GM12878 (cell line): ENCODE measurements at regions not wholly inside any gene's neighbourhood (a gene's known extent, or its start where the extent isn't known, plus 50 kb on each side); places are given as distances from the start of the nearest gene placed in this dataset.

Experiments used
- ATAC-seq: fragments of 200-7000 bp; cut with Tn5 transposase; 3 replicates; pipeline ENCODE4 v1.9.1; 2020; ENCODE audit warnings: mild to moderate bottlenecking, moderate library complexity
- BruUV-seq: library from RNA; stranded (reverse); fragments of 400-500 nt; replicated peaks from 2 replicates; lab custom pipeline; 2021; lab: Mats Ljungman, UMichigan
- CTCF ChIA-PET: fragments of 300-600 bp; sonication (Branson Sonifier 250); formaldehyde crosslinking; extraction: SDS; loops from one replicate; lab custom pipeline; 2021; ENCODE audit warnings: inconsistent platforms; lab: Yijun Ruan, JAX
- POLR2A ChIA-PET: fragments of 350-600 bp; formaldehyde crosslinking; extraction: SDS; loops from one replicate; lab custom pipeline; 2021; ENCODE audit warnings: inconsistent platforms; lab: Charles Lee
- RAD21 ChIA-PET: fragments of 300-600 bp; sonication (Branson Sonifier 250); formaldehyde crosslinking; loops from one replicate; lab custom pipeline; 2023; ENCODE audit warnings: antibody characterized with exemption; ENCODE audit not compliant: unreplicated experiment; lab: Charles Lee
- SMC1A ChIA-PET: fragments of 300-600 bp; sonication (Branson Sonifier 250); formaldehyde crosslinking; loops from one replicate; lab custom pipeline; 2023; ENCODE audit not compliant: unreplicated experiment, uncharacterized antibody; lab: Charles Lee
- DNase-seq: peaks from one replicate; pipeline ENCODE4 v3.0.0-alpha.2; 2011; ENCODE audit warnings: low read depth, low spot score
- FAIRE-seq: peaks from 3 replicates; lab custom pipeline; 2011; peaks lifted over from hg19 to GRCh38; lab: Jason Lieb, UNC
- H2AFZ ChIP-seq: 2 replicates; pipeline ENCODE4 v1.6.0; 2011; ENCODE audit warnings: low read depth, low read length, control low read depth; ENCODE audit not compliant: control insufficient read depth
- H3K27ac ChIP-seq: 2 replicates; pipeline ENCODE4 v1.5.1; 2011; ENCODE audit warnings: control low read depth; ENCODE audit not compliant: control insufficient read depth, insufficient read depth
- H3K27me3 ChIP-seq, 2 experiments: replicated peaks in 1 of 2; 2 replicates each; pipeline versions ENCODE4 v1.6.0 to v1.6.1; 2011; ENCODE audit warnings: low read length in 1 of 2; ENCODE audit not compliant: control insufficient read depth in 2 of 2, insufficient read depth in 2 of 2
- H3K36me3 ChIP-seq, 2 experiments: 2 replicates each; pipeline ENCODE4 v1.5.1; 2011; ENCODE audit warnings: low read length in 1 of 2; ENCODE audit not compliant: control insufficient read depth in 2 of 2, insufficient read depth in 2 of 2
- H3K4me1 ChIP-seq: 2 replicates; pipeline ENCODE4 v1.6.1; 2011; ENCODE audit warnings: mild to moderate bottlenecking, low read length, moderate library complexity, mixed read lengths; ENCODE audit not compliant: control insufficient read depth, insufficient read depth
- H3K4me2 ChIP-seq: 2 replicates; pipeline ENCODE4 v1.6.0; 2011; ENCODE audit warnings: control low read depth; ENCODE audit not compliant: control insufficient read depth, insufficient read depth
- H3K4me3 ChIP-seq: fragments of 200-600 bp; sonication (generic); 2 replicates; pipeline ENCODE4 v1.5.1; 2016
- H3K79me2 ChIP-seq: 2 replicates; pipeline ENCODE4 v1.6.0; 2011; ENCODE audit warnings: low read length; ENCODE audit not compliant: control insufficient read depth, insufficient read depth
- H3K9ac ChIP-seq: 2 replicates; pipeline ENCODE4 v1.8.0; 2011; ENCODE audit warnings: low read length, control low read depth, mixed read lengths; ENCODE audit not compliant: control insufficient read depth, insufficient read depth
- H3K9me3 ChIP-seq: replicated peaks from 3 replicates; pipeline ENCODE4 v1.5.1; 2011; ENCODE audit warnings: mild to moderate bottlenecking, low read length; ENCODE audit not compliant: control insufficient read depth, insufficient read depth
- H4K20me1 ChIP-seq: 2 replicates; pipeline ENCODE4 v1.6.0; 2011; ENCODE audit not compliant: control insufficient read depth, insufficient read depth
- BMI1 ChIP-seq: fragments of 450-650 bp; IDR thresholded peaks from 2 replicates; pipeline ENCODE4 v1.6.1; 2016; ENCODE audit warnings: mild to moderate bottlenecking, moderate library complexity, borderline replicate concordance
- CBX3 ChIP-seq: fragments of 200-600 bp; sonication (generic); IDR thresholded peaks from 2 replicates; pipeline ENCODE4 v1.6.1; 2016; ENCODE audit warnings: low read depth, borderline replicate concordance
- CHD1 ChIP-seq: IDR thresholded peaks from 2 replicates; pipeline ENCODE4 v1.6.1; 2012; ENCODE audit warnings: low read depth, low read length, improper control_type of control experiment
- E4F1 ChIP-seq: fragments of 450-650 bp; IDR thresholded peaks from 2 replicates; pipeline ENCODE4 v1.6.1; 2018; ENCODE audit warnings: borderline replicate concordance, mild to moderate bottlenecking; ENCODE audit not compliant: partially characterized antibody
- FOS ChIP-seq: IDR thresholded peaks from 3 replicates; pipeline ENCODE4 v1.6.1; 2011; ENCODE audit warnings: borderline replicate concordance; ENCODE audit not compliant: insufficient read length; ENCODE audit errors: extremely low read depth
- FOXK2 ChIP-seq: fragments of 450-650 bp; IDR thresholded peaks from 2 replicates; pipeline ENCODE4 v1.6.1; 2017; ENCODE audit warnings: mild to moderate bottlenecking, moderate library complexity
- JUNB ChIP-seq: IDR thresholded peaks from 2 replicates; pipeline ENCODE4 v1.6.1; 2016; ENCODE audit warnings: antibody characterized with exemption, mild to moderate bottlenecking
- KDM1A ChIP-seq: fragments of 200-600 bp; sonication (generic); IDR thresholded peaks from 2 replicates; pipeline ENCODE4 v1.6.1; 2016; ENCODE audit warnings: borderline replicate concordance
- POU2F2 ChIP-seq: IDR thresholded peaks from 3 replicates; pipeline ENCODE4 v1.6.1; 2011; ENCODE audit warnings: low read depth, mild to moderate bottlenecking, low read length, borderline replicate concordance
- RFX5 ChIP-seq: IDR thresholded peaks from 2 replicates; pipeline ENCODE4 v1.6.1; 2011; ENCODE audit warnings: low read depth, low read length, improper control_type of control experiment
- SUZ12 ChIP-seq: fragments of 200-600 bp; sonication (generic); IDR thresholded peaks from one replicate; pipeline ENCODE4 v1.6.1; 2018; ENCODE audit warnings: antibody characterized with exemption, mild to moderate bottlenecking; ENCODE audit not compliant: unreplicated experiment
- WGBS: methylation state at CpG from one replicate; pipeline ENCODE4 v1.1.6; 2016; ENCODE audit warnings: low lambda C conversion rate; ENCODE audit not compliant: insufficient replicate concordance, insufficient coverage; ENCODE audit errors: missing lambda C conversion rate; 5-methylcytosine and 5-hydroxymethylcytosine counted together
- in situ Hi-C: fragments of 300-500 bp; cut with MboI; formaldehyde crosslinking; loops from 9 replicates; pipeline ENCODE4 v1.14.3; 2018; ENCODE audit warnings: mixed read lengths
- intact Hi-C: fragments of 100-400 bp; cut with micrococcal nuclease; formaldehyde crosslinking; loops from one replicate; pipeline ENCODE4 v1.14.2; 2022; ENCODE audit not compliant: unreplicated experiment
- TF ChIP-seq, protein P1 (sequence below): fragments of 450-650 bp; IDR thresholded peaks from 2 replicates; pipeline ENCODE4 v1.6.1; 2018; ENCODE audit warnings: mild to moderate bottlenecking, low read depth, moderate library complexity; ENCODE audit not compliant: partially characterized antibody

GRCh38 chr6:9801249-9801754, 613.6 kb downstream of the TFAP2A start:
- H3K9me3 ChIP-seq: no peaks in the 10 kb centered on the region
- no peak overlapping the region for H2AFZ ChIP-seq
- BruUV-seq: no TSS peak
- no peaks in the 10 kb centered on the region for H3K36me3 ChIP-seq
- TF ChIP-seq SUZ12: no peak
- TF ChIP-seq KDM1A: no peak
- no peak for TF ChIP-seq JUNB
- TF ChIP-seq CHD1: no peak
- TF ChIP-seq POU2F2: no peak
- no peak for TF ChIP-seq FOS
- no peak for TF ChIP-seq CBX3
- TF ChIP-seq E4F1: no peak
- TF ChIP-seq BMI1: no peak
- TF ChIP-seq FOXK2: no peak
- TF ChIP-seq RFX5: no peak
- TF ChIP-seq, protein P1, sequence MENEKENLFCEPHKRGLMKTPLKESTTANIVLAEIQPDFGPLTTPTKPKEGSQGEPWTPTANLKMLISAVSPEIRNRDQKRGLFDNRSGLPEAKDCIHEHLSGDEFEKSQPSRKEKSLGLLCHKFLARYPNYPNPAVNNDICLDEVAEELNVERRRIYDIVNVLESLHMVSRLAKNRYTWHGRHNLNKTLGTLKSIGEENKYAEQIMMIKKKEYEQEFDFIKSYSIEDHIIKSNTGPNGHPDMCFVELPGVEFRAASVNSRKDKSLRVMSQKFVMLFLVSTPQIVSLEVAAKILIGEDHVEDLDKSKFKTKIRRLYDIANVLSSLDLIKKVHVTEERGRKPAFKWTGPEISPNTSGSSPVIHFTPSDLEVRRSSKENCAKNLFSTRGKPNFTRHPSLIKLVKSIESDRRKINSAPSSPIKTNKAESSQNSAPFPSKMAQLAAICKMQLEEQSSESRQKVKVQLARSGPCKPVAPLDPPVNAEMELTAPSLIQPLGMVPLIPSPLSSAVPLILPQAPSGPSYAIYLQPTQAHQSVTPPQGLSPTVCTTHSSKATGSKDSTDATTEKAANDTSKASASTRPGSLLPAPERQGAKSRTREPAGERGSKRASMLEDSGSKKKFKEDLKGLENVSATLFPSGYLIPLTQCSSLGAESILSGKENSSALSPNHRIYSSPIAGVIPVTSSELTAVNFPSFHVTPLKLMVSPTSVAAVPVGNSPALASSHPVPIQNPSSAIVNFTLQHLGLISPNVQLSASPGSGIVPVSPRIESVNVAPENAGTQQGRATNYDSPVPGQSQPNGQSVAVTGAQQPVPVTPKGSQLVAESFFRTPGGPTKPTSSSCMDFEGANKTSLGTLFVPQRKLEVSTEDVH: no peak
- no peak overlapping the region for H3K27ac ChIP-seq
- RAD21 ChIA-PET: no interaction called here
- H4K20me1 ChIP-seq: no peaks in the 10 kb centered on the region
- no peaks in the 10 kb centered on the region for H3K4me1 ChIP-seq
- intact Hi-C loops (no loop called here), in situ Hi-C loops (no loop called here)
- no peak overlapping the region for H3K4me3 ChIP-seq
- DNase-seq (no peak), FAIRE-seq (no peak), ATAC-seq (no peak)
- CTCF ChIA-PET: no interaction called here
- H3K4me2 ChIP-seq: no peak overlapping the region
- no peaks in the 10 kb centered on the region for H3K27me3 ChIP-seq
- SMC1A ChIA-PET: interaction anchor here (0.5 kb wide), 1 partner anchor 176 kb away, joined by 3 read pairs; no protein-coding TSS in a partner anchor
- WGBS: 8% methylated on average over 11 of the region's 11 CpGs
- H3K9ac ChIP-seq: no peak overlapping the region
- POLR2A ChIA-PET: no interaction called here
- no peaks in the 10 kb centered on the region for H3K79me2 ChIP-seq
